AG09309 (cell line): ENCODE measurements at regions not wholly inside any gene's neighbourhood (a gene's known extent, or its start where the extent isn't known, plus 50 kb on each side); places are given as distances from the start of the nearest gene placed in this dataset.

Source experiments
- DNase-seq: peaks from one replicate; pipeline ENCODE4 v3.0.0-alpha.2; 2010; ENCODE audit warnings: low read depth
- H3K4me3 ChIP-seq: 2 replicates; pipeline ENCODE4 v1.5.1; 2011; ENCODE audit warnings: mild to moderate bottlenecking, low read depth, low read length, moderate library complexity; ENCODE audit not compliant: control insufficient read depth
- CTCF ChIP-seq: IDR thresholded peaks from 2 replicates; pipeline ENCODE4 v1.5.1; 2011; ENCODE audit warnings: mild to moderate bottlenecking, low read depth, low read length, inconsistent platforms; ENCODE audit not compliant: insufficient read depth, control insufficient read depth; ENCODE audit errors: missing control alignments

GRCh38 chr3:127479449-127479848 lies 111.1 kb downstream of the TPRA1 start:
- TF ChIP-seq CTCF: no peak
- no peak overlapping the region for H3K4me3 ChIP-seq
- no peak for DNase-seq

GRCh38 chr3:127478922-127479321 lies 111.6 kb downstream of the TPRA1 start:
- H3K4me3 ChIP-seq: no peak overlapping the region
- no peak for TF ChIP-seq CTCF
- DNase-seq: no peak

DNA sequence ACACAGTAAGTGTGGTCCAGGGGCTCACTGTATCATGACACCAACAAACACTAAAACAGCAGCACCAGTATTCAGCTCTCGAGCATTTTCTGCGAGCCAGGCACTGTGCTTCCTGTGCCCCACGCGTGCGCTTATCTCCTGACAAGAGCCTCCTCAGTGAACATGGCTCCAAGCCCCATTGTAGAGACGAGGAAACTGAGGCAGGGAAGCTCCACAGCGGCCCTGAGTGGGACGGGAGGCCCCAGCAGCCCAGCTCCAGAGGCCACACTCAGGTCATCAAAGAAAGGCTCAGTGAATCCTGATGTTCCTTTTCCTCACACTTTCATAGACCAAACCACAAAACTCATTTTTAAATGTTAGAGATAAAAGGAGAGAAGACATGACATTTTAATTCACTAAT lies 113.1 kb downstream of the TPRA1 start:
- TF ChIP-seq CTCF: no peak
- no peak overlapping the region for H3K4me3 ChIP-seq
- DNase-seq: no peak

- DNase-seq: no peak
- H3K4me3 ChIP-seq: no peak overlapping the region
- TF ChIP-seq CTCF: no peak
Measured at GRCh38 chr3:127476936-127477335, 113.6 kb downstream of the TPRA1 start.

DNA sequence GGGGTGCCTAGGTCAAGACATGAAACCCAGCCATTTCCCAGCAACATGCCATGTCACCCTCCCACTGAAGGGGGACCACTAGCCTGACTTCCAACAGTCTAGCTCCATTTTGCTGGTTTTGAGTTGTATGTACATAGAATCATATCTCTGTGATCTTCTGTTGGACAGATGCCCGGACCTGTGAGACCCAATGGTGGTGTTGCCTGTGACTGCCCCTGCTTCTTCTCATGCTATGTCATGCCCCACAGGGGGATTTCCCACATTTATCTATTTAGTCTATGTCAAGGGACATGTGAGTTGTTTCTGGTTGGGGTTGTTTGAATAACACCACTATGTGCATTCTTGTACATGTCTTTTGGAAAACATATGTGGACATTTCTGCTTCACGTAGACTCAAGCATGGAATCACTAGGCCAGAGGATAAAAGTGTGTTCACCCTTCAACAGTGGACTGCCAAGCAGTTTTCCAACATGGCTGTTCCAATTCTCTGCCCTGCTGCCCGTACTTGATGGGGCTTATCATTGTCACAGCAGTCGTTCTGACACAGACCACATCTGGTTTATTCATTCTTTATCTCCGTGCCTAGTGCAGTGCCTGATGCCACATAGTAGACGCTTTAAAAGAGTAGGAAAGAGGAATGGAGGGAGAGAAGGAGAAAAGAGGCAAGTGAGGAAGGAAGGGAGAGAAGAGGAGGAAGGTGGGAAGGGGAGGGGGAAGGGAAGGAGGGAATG lies 114.4 kb downstream of the TPRA1 start:
- no peak overlapping the region for H3K4me3 ChIP-seq
- no peak for DNase-seq
- no peak for TF ChIP-seq CTCF

DNA sequence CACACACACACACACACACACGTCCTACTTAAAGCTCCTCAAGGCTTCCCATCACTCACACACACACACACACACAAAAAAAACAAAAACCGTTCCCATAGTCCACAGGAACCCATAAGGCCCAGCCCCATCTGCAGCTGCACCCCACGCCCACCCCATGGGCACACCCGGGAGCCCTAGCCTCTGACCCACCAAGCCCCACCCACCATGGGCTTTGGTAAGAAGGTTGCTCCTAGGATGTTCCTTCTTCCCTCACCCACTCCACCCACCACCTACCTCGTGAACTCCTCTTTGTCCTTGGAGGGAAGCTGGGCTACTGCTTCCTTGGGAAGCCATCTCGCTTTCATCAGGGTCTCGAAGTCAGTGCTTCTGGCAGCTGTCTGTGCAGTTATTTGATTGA lies 115.1 kb downstream of the TPRA1 start:
- no peak for DNase-seq
- H3K4me3 ChIP-seq: no peak overlapping the region
- TF ChIP-seq CTCF: no peak
